ENCODE measurements at regions not wholly inside any gene's neighbourhood (a gene's known extent, or its start where the extent isn't known, plus 50 kb on each side); places are given as distances from the start of the nearest gene placed in this dataset.

GRCh38 chr9:1236061-1236460 is 185.9 kb downstream of the DMRT2 start:
- CTCF ChIA-PET: no interaction called here
- POLR2A ChIA-PET: no interaction called here
- WGBS (ENCODE audit: low lambda C conversion rate): 24% methylated on average over 2 of the region's 2 CpGs

More at GRCh38 chr9:1236061-1236460, 185.9 kb downstream of the DMRT2 start:
- H4K20me1 ChIP-seq (ENCODE audit: insufficient read depth): no peaks in the 10 kb centered on the region
- H3K4me3 ChIP-seq (ENCODE audit: low read depth in 2 of 2, low read length in 1 of 2): no peak overlapping the region
- H3K4me1 ChIP-seq (ENCODE audit: control insufficient read depth in 1 of 2, insufficient read depth in 2 of 2, low read depth in 1 of 2, low read length in 1 of 2): no peaks in the 10 kb centered on the region
- H3K79me2 ChIP-seq (ENCODE audit: insufficient read depth): no peaks in the 10 kb centered on the region
- H3K4me2 ChIP-seq: no peak overlapping the region
- no peak overlapping the region for H3K27ac ChIP-seq (ENCODE audit: low read depth in 2 of 2, low read length in 1 of 2)
- H3K27me3 ChIP-seq (ENCODE audit: insufficient read depth): no peaks in the 10 kb centered on the region
- H2AFZ ChIP-seq (ENCODE audit: low read depth): no peak overlapping the region
- H3K36me3 ChIP-seq (replicated peaks in 1 of 2; ENCODE audit: control insufficient read depth in 1 of 2, insufficient read depth in 2 of 2, low read length in 1 of 2): no peaks in the 10 kb centered on the region
- no peak overlapping the region for H3K9ac ChIP-seq
- H3K9me3 ChIP-seq: no peaks in the 10 kb centered on the region
- H3K9me2 ChIP-seq: no peaks in the 10 kb centered on the region
- DNase-seq: no peak
- H3F3A ChIP-seq (replicated peaks; ENCODE audit: insufficient read depth): no peaks in the 10 kb centered on the region
- TF ChIP-seq USF2 (IDR thresholded peaks at IDR 0.05; ENCODE audit: borderline replicate concordance, low read depth, low read length): no peak
- TF ChIP-seq ELF1 (IDR thresholded peaks at IDR 0.05): no peak
- no peak for TF ChIP-seq FOSL2 (IDR thresholded peaks at IDR 0.05; ENCODE audit: borderline replicate concordance, low read depth)
- TF ChIP-seq TEAD4 (IDR thresholded peaks at IDR 0.05; ENCODE audit: borderline replicate concordance, insufficient read depth): no peak
- no peak for TF ChIP-seq RAD21 (IDR thresholded peaks at IDR 0.05; ENCODE audit: low read length)
- no peak for TF ChIP-seq PBX3 (IDR thresholded peaks at IDR 0.05)
- TF ChIP-seq SMC3 (IDR thresholded peaks at IDR 0.05; ENCODE audit: low read depth, low read length): no peak
- TF ChIP-seq TCF12 (IDR thresholded peaks at IDR 0.05): no peak
- TF ChIP-seq EP300 (IDR thresholded peaks at IDR 0.05; ENCODE audit: borderline replicate concordance in 1 of 2, low read depth in 1 of 2, low read length in 1 of 2): no peak
- TF ChIP-seq RFX5 (IDR thresholded peaks at IDR 0.05; ENCODE audit: low read length): no peak
- TF ChIP-seq GABPA (IDR thresholded peaks at IDR 0.05; ENCODE audit: low read depth): no peak
- TF ChIP-seq FOXJ3 (CRISPR knock-in tag; IDR thresholded peaks at IDR 0.05): no peak
- TF ChIP-seq REST (IDR thresholded peaks at IDR 0.05; ENCODE audit: low read depth, low read length): no peak
- TF ChIP-seq MXI1 (IDR thresholded peaks at IDR 0.05; ENCODE audit: low read depth, low read length): no peak
- no peak for TF ChIP-seq RXRA (IDR thresholded peaks at IDR 0.05; ENCODE audit: borderline replicate concordance, low read depth)
- no peak for TF ChIP-seq IRF3 (IDR thresholded peaks at IDR 0.05; ENCODE audit: low read depth, low read length)
